GM23248 (cell line): ENCODE measurements at regions not wholly inside any gene's neighbourhood (a gene's known extent, or its start where the extent isn't known, plus 50 kb on each side); places are given as distances from the start of the nearest gene placed in this dataset.

Source experiments
- EZH2 ChIP-seq: fragments of 200-600 bp; sonication (generic); IDR thresholded peaks from 2 replicates; pipeline ENCODE4 v1.6.1; 2018; ENCODE audit warnings: antibody characterized with exemption, mild to moderate bottlenecking; ENCODE audit not compliant: insufficient read depth, poor library complexity, severe bottlenecking
- EZH2phosphoT487 ChIP-seq: fragments of 200-600 bp; sonication (generic); IDR thresholded peaks from 2 replicates; pipeline ENCODE4 v1.6.1; 2018; ENCODE audit warnings: antibody characterized with exemption, moderate library complexity, mild to moderate bottlenecking, low read depth; ENCODE audit not compliant: insufficient read depth

DNA sequence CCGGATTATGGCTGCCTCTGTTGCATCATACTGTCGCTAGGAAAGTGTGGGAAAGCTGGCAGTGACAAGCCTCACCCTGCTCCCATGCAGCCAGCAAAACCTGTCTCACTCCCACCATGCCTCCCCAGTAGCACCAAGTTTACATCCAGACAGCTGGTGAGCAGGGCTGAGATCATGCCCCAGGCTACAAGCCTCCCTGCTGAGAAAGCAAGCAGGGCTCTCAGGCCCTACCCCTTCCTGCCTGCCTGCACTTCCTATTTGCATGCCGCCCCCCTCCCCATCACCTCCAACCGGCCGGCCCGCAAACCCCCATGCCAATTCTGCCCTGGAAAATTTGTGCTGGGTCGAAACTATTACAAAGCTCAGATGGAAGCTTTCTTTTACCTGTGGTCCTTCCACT, 408.2 kb upstream of the FKBP1C start:
- TF ChIP-seq EZH2 (no peak), EZH2phosphoT487 (no peak)
